ENCODE measurements at regions not wholly inside any gene's neighbourhood (a gene's known extent, or its start where the extent isn't known, plus 50 kb on each side); places are given as distances from the start of the nearest gene placed in this dataset.

- Histone ChIP-seq H3K9ac (ENCODE audit: low read length in 3 of 3) (no peak overlapping the region), H3K4me3 (ENCODE audit: low read length in 3 of 3) (no peak overlapping the region), H3K27me3 (ENCODE audit: control insufficient read depth, insufficient read depth, low read length) (no peaks in the 10 kb centered on the region), H3K27ac (ENCODE audit: low read depth in 2 of 2, low read length in 2 of 2) (no peak overlapping the region), H3K4me1 (ENCODE audit: control insufficient read depth in 2 of 3, insufficient read depth in 2 of 3, low read depth in 1 of 3, low read length in 3 of 3) (no peaks in the 10 kb centered on the region), H3K9me3 (ENCODE audit: control insufficient read depth in 2 of 3, insufficient read depth in 1 of 3, low read length in 3 of 3) (peaks cover 0 to 12% (median 0%) of the 10 kb centered on the region in 3 donors), H3K36me3 (ENCODE audit: control insufficient read depth in 2 of 3, insufficient read depth in 3 of 3, low read length in 3 of 3) (no peaks in the 10 kb centered on the region)
- intact Hi-C loops (cut with DNase I): no loop called here
- no peak for FAIRE-seq
- no peak for DNase-seq
- TF ChIP-seq, protein P1, sequence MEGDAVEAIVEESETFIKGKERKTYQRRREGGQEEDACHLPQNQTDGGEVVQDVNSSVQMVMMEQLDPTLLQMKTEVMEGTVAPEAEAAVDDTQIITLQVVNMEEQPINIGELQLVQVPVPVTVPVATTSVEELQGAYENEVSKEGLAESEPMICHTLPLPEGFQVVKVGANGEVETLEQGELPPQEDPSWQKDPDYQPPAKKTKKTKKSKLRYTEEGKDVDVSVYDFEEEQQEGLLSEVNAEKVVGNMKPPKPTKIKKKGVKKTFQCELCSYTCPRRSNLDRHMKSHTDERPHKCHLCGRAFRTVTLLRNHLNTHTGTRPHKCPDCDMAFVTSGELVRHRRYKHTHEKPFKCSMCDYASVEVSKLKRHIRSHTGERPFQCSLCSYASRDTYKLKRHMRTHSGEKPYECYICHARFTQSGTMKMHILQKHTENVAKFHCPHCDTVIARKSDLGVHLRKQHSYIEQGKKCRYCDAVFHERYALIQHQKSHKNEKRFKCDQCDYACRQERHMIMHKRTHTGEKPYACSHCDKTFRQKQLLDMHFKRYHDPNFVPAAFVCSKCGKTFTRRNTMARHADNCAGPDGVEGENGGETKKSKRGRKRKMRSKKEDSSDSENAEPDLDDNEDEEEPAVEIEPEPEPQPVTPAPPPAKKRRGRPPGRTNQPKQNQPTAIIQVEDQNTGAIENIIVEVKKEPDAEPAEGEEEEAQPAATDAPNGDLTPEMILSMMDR (IDR thresholded peaks at IDR 0.05; ENCODE audit: borderline replicate concordance, extremely low read depth, insufficient read depth): no peak
Observed at GRCh38 chr7:73966062-73966940, 61.7 kb upstream of the ELN start.

GRCh38 chr7:73966941-73967831 is 60.8 kb upstream of the ELN start:
- Histone ChIP-seq H3K9ac (ENCODE audit: low read length in 3 of 3) (no peak overlapping the region), H3K27ac (ENCODE audit: low read depth in 2 of 2, low read length in 2 of 2) (no peak overlapping the region), H3K4me1 (ENCODE audit: control insufficient read depth in 2 of 3, insufficient read depth in 2 of 3, low read depth in 1 of 3, low read length in 3 of 3) (no peaks in the 10 kb centered on the region), H3K9me3 (ENCODE audit: control insufficient read depth in 2 of 3, insufficient read depth in 1 of 3, low read length in 3 of 3) (peaks cover 0 to 12% (median 0%) of the 10 kb centered on the region in 3 donors), H3K36me3 (ENCODE audit: control insufficient read depth in 2 of 3, insufficient read depth in 3 of 3, low read length in 3 of 3) (no peaks in the 10 kb centered on the region), H3K27me3 (ENCODE audit: control insufficient read depth, insufficient read depth, low read length) (no peaks in the 10 kb centered on the region), H3K4me3 (ENCODE audit: low read length in 3 of 3) (no peak overlapping the region)
- TF ChIP-seq, protein P1 (IDR thresholded peaks at IDR 0.05; ENCODE audit: borderline replicate concordance, extremely low read depth, insufficient read depth): no peak
- FAIRE-seq (no peak), DNase-seq (peak in 1 of 5 donors; percentile 61)
- intact Hi-C loops (cut with DNase I): no loop called here

- H3K27ac ChIP-seq (ENCODE audit: low read depth in 2 of 2, low read length in 2 of 2): no peak overlapping the region
- no peaks in the 10 kb centered on the region for H3K27me3 ChIP-seq (ENCODE audit: control insufficient read depth, insufficient read depth, low read length)
- H3K4me1 ChIP-seq (ENCODE audit: control insufficient read depth in 2 of 3, insufficient read depth in 2 of 3, low read depth in 1 of 3, low read length in 3 of 3): no peaks in the 10 kb centered on the region
- no peak overlapping the region for H3K4me3 ChIP-seq (ENCODE audit: low read length in 3 of 3)
- H3K9ac ChIP-seq (ENCODE audit: low read length in 3 of 3): no peak overlapping the region
- no peaks in the 10 kb centered on the region for H3K36me3 ChIP-seq (ENCODE audit: control insufficient read depth in 2 of 3, insufficient read depth in 3 of 3, low read length in 3 of 3)
- DNase-seq: peak in 1 of 5 donors; percentile 57
- TF ChIP-seq, protein P1 (IDR thresholded peaks at IDR 0.05; ENCODE audit: borderline replicate concordance, extremely low read depth, insufficient read depth): no peak
- no peak for FAIRE-seq
- intact Hi-C loops (cut with DNase I): no loop called here
- H3K9me3 ChIP-seq (ENCODE audit: control insufficient read depth in 2 of 3, insufficient read depth in 1 of 3, low read length in 3 of 3): peaks cover 0 to 12% (median 0%) of the 10 kb centered on the region in 3 donors
Observed at GRCh38 chr7:73967832-73968290, 60.1 kb upstream of the ELN start.

Data from kidney (tissue), 13 donors.